ENCODE measurements at regions not wholly inside any gene's neighbourhood (a gene's known extent, or its start where the extent isn't known, plus 50 kb on each side); places are given as distances from the start of the nearest gene placed in this dataset.

DNA sequence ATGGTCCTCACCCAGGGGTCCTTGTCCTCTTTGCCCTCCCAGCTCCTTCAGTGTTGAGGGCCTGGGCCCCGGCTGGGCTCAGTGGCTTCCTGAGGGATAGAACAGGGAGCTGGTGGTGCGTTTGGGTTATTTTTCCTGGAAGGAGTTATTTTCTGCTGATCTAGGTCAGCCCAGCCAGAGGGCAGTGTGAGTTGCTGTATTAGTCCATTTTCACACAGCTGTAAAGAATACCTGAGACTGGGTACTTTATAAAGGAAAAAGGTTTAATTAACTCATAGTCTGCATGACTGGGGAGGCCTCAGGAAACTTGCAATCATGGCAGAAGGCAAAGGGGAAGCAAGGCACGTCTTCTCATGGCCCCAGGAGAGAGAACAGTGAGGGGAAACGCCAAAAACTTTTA is 122.4 kb upstream of the PCBD1 start:
- no peaks in the 10 kb centered on the region for H3K9me1 ChIP-seq (ENCODE audit: control insufficient read depth, insufficient read depth, low read length)
- peaks cover 14 to 56% of the 10 kb centered on the region in 2 experiments for H3K27me3 ChIP-seq (ENCODE audit: control insufficient read depth in 2 of 2, insufficient read depth in 2 of 2, low read length in 2 of 2)
- TF ChIP-seq RAD21 (CRISPR knock-in tag; conservative IDR thresholded peaks at IDR 0.05 in 1 of 2, IDR thresholded peaks at IDR 0.05 in 1 of 2): peak in 1 of 2 experiments; percentile 48; a peak in 2 of 4 replicates
- no peak for TF ChIP-seq SP1 (CRISPR knock-in tag; IDR thresholded peaks at IDR 0.05)
- TF ChIP-seq, protein P1, sequence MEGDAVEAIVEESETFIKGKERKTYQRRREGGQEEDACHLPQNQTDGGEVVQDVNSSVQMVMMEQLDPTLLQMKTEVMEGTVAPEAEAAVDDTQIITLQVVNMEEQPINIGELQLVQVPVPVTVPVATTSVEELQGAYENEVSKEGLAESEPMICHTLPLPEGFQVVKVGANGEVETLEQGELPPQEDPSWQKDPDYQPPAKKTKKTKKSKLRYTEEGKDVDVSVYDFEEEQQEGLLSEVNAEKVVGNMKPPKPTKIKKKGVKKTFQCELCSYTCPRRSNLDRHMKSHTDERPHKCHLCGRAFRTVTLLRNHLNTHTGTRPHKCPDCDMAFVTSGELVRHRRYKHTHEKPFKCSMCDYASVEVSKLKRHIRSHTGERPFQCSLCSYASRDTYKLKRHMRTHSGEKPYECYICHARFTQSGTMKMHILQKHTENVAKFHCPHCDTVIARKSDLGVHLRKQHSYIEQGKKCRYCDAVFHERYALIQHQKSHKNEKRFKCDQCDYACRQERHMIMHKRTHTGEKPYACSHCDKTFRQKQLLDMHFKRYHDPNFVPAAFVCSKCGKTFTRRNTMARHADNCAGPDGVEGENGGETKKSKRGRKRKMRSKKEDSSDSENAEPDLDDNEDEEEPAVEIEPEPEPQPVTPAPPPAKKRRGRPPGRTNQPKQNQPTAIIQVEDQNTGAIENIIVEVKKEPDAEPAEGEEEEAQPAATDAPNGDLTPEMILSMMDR (IDR thresholded peaks at IDR 0.05 in 2 of 3, conservative IDR thresholded peaks at IDR 0.05 in 1 of 3; ENCODE audit: insufficient read depth in 2 of 3, low read depth in 1 of 3, low read length in 3 of 3): peak in 1 of 3 experiments; percentile 25; a peak in 1 of 6 replicates
- no peak for TF ChIP-seq TOE1 (IDR thresholded peaks at IDR 0.05; ENCODE audit: borderline replicate concordance)
- no peak for TF ChIP-seq TOE1 (CRISPR knock-in tag; IDR thresholded peaks at IDR 0.05; ENCODE audit: borderline replicate concordance, low read depth)
- in situ Hi-C loops (cut with MboI) (no loop called here), intact Hi-C loops (cut with micrococcal nuclease) (no loop called here)
- CTCF ChIA-PET (ENCODE audit: low intra/inter-chr PET ratio): interaction anchor here (0.9 kb wide), 1 partner anchor 199 kb away, joined by 3 read pairs; no protein-coding TSS in a partner anchor
- ATAC-seq (peak; percentile 47; the same call in 1 of the 3 replicates), FAIRE-seq (no peak), DNase-seq (ENCODE audit: extremely low read depth in 1 of 4, low spot score in 3 of 4) (no peak)
- no peaks in the 10 kb centered on the region for H3K79me2 ChIP-seq (ENCODE audit: control insufficient read depth, insufficient read depth, low read length)
- POLR2A ChIA-PET: interaction anchor here (0.5 to 1.4 kb wide), 6 partner anchors 11 to 1250 kb away, joined by 3 to 4 read pairs (median 3); no protein-coding TSS in a partner anchor
- no peaks in the 10 kb centered on the region for H3K9me3 ChIP-seq (replicated peaks; ENCODE audit: control insufficient read depth, insufficient read depth, low read depth, low read length)
- no peak overlapping the region for H3K4me2 ChIP-seq (ENCODE audit: insufficient read depth, low read length)
- H3K27ac ChIP-seq (ENCODE audit: extremely low read depth, low read depth, low read length): no peak overlapping the region
- H2AFZ ChIP-seq (ENCODE audit: low read depth, low read length): no peak overlapping the region
- H3K9ac ChIP-seq (ENCODE audit: insufficient read depth in 1 of 2, low read depth in 2 of 2, low read length in 2 of 2): no peak overlapping the region
- no peak overlapping the region for H3K4me3 ChIP-seq
- 0% methylated on average over 4 of the region's 4 CpGs for WGBS (ENCODE audit: insufficient coverage, low coverage, missing lambda C conversion rate)
- H3K36me3 ChIP-seq (ENCODE audit: control insufficient read depth, insufficient read depth, low read length): no peaks in the 10 kb centered on the region
- peaks cover 26% of the 10 kb centered on the region; the same call in 1 of the 2 replicates for H4K20me1 ChIP-seq (replicated peaks; ENCODE audit: control insufficient read depth, insufficient read depth, low read length)
- BruUV-seq (replicated peaks): no TSS peak
- no peaks in the 10 kb centered on the region for H3K4me1 ChIP-seq (replicated peaks in 1 of 2; ENCODE audit: control insufficient read depth in 2 of 2, insufficient read depth in 2 of 2, low read length in 2 of 2)

Measured in K562 (cell line).